Upper lobe of left lung (tissue), 6 donors: ENCODE measurements at regions not wholly inside any gene's neighbourhood (a gene's known extent, or its start where the extent isn't known, plus 50 kb on each side); places are given as distances from the start of the nearest gene placed in this dataset.

Experiments used
- ATAC-seq, 2 donors: fragments of 200-7000 bp; cut with Tn5 transposase; one replicate each; pipeline ENCODE4 v1.9.1; 2022; ENCODE audit warnings: mild to moderate bottlenecking in 2 of 2, moderate library complexity in 2 of 2; ENCODE audit not compliant: low FRiP score in 2 of 2
- DNase-seq, 2 donors: peaks; one replicate each; pipeline ENCODE4 v3.0.0-alpha.2; 2019 to 2020
- H3K27ac ChIP-seq, 4 donors: fragments of 200-600 bp; sonication (generic); one replicate each; pipeline ENCODE4 v1.5.1; 2016 to 2019
- H3K27me3 ChIP-seq, 4 donors: fragments of 200-600 bp; sonication (generic); one replicate each; pipeline ENCODE4 v1.5.1; 2017 to 2019
- H3K36me3 ChIP-seq, 4 donors: fragments of 200-600 bp; sonication (generic); one replicate each; pipeline ENCODE4 v1.5.1; 2016 to 2019
- H3K4me1 ChIP-seq, 4 donors: fragments of 200-600 bp; sonication (generic); one replicate each; pipeline ENCODE4 v1.5.1; 2018 to 2019
- H3K4me3 ChIP-seq, 4 donors: fragments of 200-600 bp; sonication (generic); one replicate each; pipeline ENCODE4 v1.5.1; 2017 to 2019; ENCODE audit warnings: mild to moderate bottlenecking in 2 of 4, moderate library complexity in 1 of 4
- H3K9me3 ChIP-seq, 4 donors: fragments of 200-600 bp; sonication (generic); one replicate each; pipeline ENCODE4 v1.5.1; 2018 to 2019
- EP300 ChIP-seq, 4 donors: sonication (generic); formaldehyde crosslinking; IDR thresholded peaks; one replicate each; pipeline ENCODE4 v1.5.1; 2017; ENCODE audit warnings: antibody characterized with exemption in 4 of 4, control low read depth in 2 of 4
- POLR2A ChIP-seq, 4 donors: fragments of 450-650 bp; IDR thresholded peaks; one replicate each; pipeline ENCODE4 v1.5.1; 2016 to 2017; ENCODE audit warnings: antibody characterized with exemption in 4 of 4, mild to moderate bottlenecking in 2 of 4
- POLR2AphosphoS5 ChIP-seq, 2 donors: sonication (generic); formaldehyde crosslinking; IDR thresholded peaks; one replicate each; pipeline ENCODE4 v1.5.1; 2017; ENCODE audit warnings: antibody characterized with exemption in 2 of 2
- WGBS, 2 donors: methylation state at CpG; one replicate each; pipeline ENCODE4 v1.1.5; 2017 to 2018; 5-methylcytosine and 5-hydroxymethylcytosine counted together
- TF ChIP-seq, protein P1 (sequence below), 6 experiments: fragments of 450-650 bp in 4 of 6; fragments of 200-600 bp in 2 of 6; sonication (generic) in 2 of 6; IDR thresholded peaks; one replicate each; pipeline ENCODE4 v1.5.1; 2016 to 2019; ENCODE audit warnings: antibody characterized with exemption in 6 of 6
- donor health status: DM: no; HTN: no; CAD: no; lungs with moderate emphysema.
- donor health status: DM: no; HTN: yes; CAD: no; lungs with severe emphysema.

DNA sequence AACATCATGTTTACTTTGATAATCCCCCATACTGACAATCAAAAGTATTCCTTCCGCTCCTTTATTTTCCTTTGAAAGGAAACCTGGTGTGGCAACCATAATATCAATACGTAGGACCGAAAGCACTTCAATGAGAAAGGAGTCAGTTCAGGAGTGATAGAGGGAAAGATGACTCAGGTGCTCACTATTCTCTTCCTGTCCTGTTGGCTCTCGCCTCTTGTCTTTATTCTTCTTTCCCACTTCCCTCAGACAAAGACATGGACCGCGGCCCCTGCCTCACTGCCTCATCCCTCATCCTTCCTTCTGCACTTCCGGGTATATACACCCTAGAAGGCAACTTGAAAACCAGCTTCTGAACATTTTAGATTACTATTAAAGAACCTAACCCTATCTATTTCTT, 49.8 kb upstream of the TNIP3 start:
- H3K27ac ChIP-seq = no peak overlapping the region
- H3K4me1 ChIP-seq = no peaks in the 10 kb centered on the region
- H3K27me3 ChIP-seq = no peaks in the 10 kb centered on the region
- DNase-seq (no peak), ATAC-seq (no peak)
- H3K9me3 ChIP-seq = no peaks in the 10 kb centered on the region
- H3K36me3 ChIP-seq = no peaks in the 10 kb centered on the region
- WGBS, 2 donors = 89 to 91% methylated on average over 7 of the region's 7 CpGs
- TF ChIP-seq POLR2A (IDR thresholded peaks at IDR 0.05) = no peak
- TF ChIP-seq, protein P1, sequence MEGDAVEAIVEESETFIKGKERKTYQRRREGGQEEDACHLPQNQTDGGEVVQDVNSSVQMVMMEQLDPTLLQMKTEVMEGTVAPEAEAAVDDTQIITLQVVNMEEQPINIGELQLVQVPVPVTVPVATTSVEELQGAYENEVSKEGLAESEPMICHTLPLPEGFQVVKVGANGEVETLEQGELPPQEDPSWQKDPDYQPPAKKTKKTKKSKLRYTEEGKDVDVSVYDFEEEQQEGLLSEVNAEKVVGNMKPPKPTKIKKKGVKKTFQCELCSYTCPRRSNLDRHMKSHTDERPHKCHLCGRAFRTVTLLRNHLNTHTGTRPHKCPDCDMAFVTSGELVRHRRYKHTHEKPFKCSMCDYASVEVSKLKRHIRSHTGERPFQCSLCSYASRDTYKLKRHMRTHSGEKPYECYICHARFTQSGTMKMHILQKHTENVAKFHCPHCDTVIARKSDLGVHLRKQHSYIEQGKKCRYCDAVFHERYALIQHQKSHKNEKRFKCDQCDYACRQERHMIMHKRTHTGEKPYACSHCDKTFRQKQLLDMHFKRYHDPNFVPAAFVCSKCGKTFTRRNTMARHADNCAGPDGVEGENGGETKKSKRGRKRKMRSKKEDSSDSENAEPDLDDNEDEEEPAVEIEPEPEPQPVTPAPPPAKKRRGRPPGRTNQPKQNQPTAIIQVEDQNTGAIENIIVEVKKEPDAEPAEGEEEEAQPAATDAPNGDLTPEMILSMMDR (IDR thresholded peaks at IDR 0.05) = no peak
- no peak for TF ChIP-seq POLR2AphosphoS5 (IDR thresholded peaks at IDR 0.05)
- TF ChIP-seq EP300 (IDR thresholded peaks at IDR 0.05) = no peak
- H3K4me3 ChIP-seq = no peak overlapping the region
